ENCODE measurements at regions not wholly inside any gene's neighbourhood (a gene's known extent, or its start where the extent isn't known, plus 50 kb on each side); places are given as distances from the start of the nearest gene placed in this dataset.

- Histone ChIP-seq H3K4me3 (ENCODE audit: insufficient read depth in 1 of 2, low read depth in 1 of 2, low read length in 2 of 2) (no peak overlapping the region), H2BK15ac (ENCODE audit: low read depth, poor library complexity, severe bottlenecking) (no peak overlapping the region), H3K79me1 (replicated peaks; ENCODE audit: low read length, poor library complexity, severe bottlenecking) (no peaks in the 10 kb centered on the region), H3K4me2 (ENCODE audit: low read length, poor library complexity, severe bottlenecking) (no peak overlapping the region), H3K14ac (ENCODE audit: low read length in 2 of 2) (no peak overlapping the region), H3K4me1 (ENCODE audit: control insufficient read depth, insufficient read depth, low read depth, low read length) (no peaks in the 10 kb centered on the region), H3K27ac (ENCODE audit: low read length, poor library complexity, severe bottlenecking) (no peak overlapping the region), H2BK120ac (ENCODE audit: low read depth, low read length) (no peak overlapping the region), H4K8ac (ENCODE audit: low read length) (no peak overlapping the region), H2AFZ (ENCODE audit: low read depth, low read length) (no peak overlapping the region), H2AK5ac (ENCODE audit: low read length, severe bottlenecking) (no peak overlapping the region), H3K36me3 (ENCODE audit: control insufficient read depth in 1 of 2, insufficient read depth in 2 of 2, low read depth in 1 of 2, low read length in 2 of 2) (no peaks in the 10 kb centered on the region), H2BK5ac (ENCODE audit: low read depth, low read length, poor library complexity, severe bottlenecking) (no peak overlapping the region), H3K23ac (ENCODE audit: low read length in 2 of 2) (no peak overlapping the region), H3K4ac (ENCODE audit: low read depth in 1 of 2, low read length in 2 of 2) (no peak overlapping the region), H3K18ac (ENCODE audit: low read depth in 1 of 2, low read length in 2 of 2) (no peak overlapping the region), H3K27me3 (ENCODE audit: control insufficient read depth in 1 of 2, insufficient read depth in 1 of 2, low read length in 2 of 2) (no peaks in the 10 kb centered on the region), H4K91ac (ENCODE audit: low read length) (no peak overlapping the region), H3K9ac (ENCODE audit: low read length) (no peak overlapping the region), H2BK12ac (ENCODE audit: low read length in 2 of 2) (no peak overlapping the region), H3K9me3 (ENCODE audit: control insufficient read depth, low read length) (no peaks in the 10 kb centered on the region)
- no peak for DNase-seq
- 60% methylated on average over 2 of the region's 3 CpGs for WGBS
Observed at GRCh38 chrX:82591421-82591820, 916.7 kb upstream of the POU3F4 start.

- Histone ChIP-seq H2BK12ac (ENCODE audit: low read length in 2 of 2) (no peak overlapping the region), H4K8ac (ENCODE audit: low read length) (no peak overlapping the region), H3K36me3 (ENCODE audit: control insufficient read depth in 1 of 2, insufficient read depth in 2 of 2, low read depth in 1 of 2, low read length in 2 of 2) (no peaks in the 10 kb centered on the region), H3K4me3 (ENCODE audit: insufficient read depth in 1 of 2, low read depth in 1 of 2, low read length in 2 of 2) (no peak overlapping the region), H3K79me1 (replicated peaks; ENCODE audit: low read length, poor library complexity, severe bottlenecking) (no peaks in the 10 kb centered on the region), H3K4me1 (ENCODE audit: control insufficient read depth, insufficient read depth, low read depth, low read length) (no peaks in the 10 kb centered on the region), H3K27ac (ENCODE audit: low read length, poor library complexity, severe bottlenecking) (no peak overlapping the region), H2AFZ (ENCODE audit: low read depth, low read length) (no peak overlapping the region), H3K9ac (ENCODE audit: low read length) (no peak overlapping the region), H3K23ac (ENCODE audit: low read length in 2 of 2) (no peak overlapping the region), H3K18ac (ENCODE audit: low read depth in 1 of 2, low read length in 2 of 2) (no peak overlapping the region), H3K4me2 (ENCODE audit: low read length, poor library complexity, severe bottlenecking) (no peak overlapping the region), H3K9me3 (ENCODE audit: control insufficient read depth, low read length) (no peaks in the 10 kb centered on the region), H2AK5ac (ENCODE audit: low read length, severe bottlenecking) (no peak overlapping the region), H2BK120ac (ENCODE audit: low read depth, low read length) (no peak overlapping the region), H3K4ac (ENCODE audit: low read depth in 1 of 2, low read length in 2 of 2) (no peak overlapping the region), H2BK5ac (ENCODE audit: low read depth, low read length, poor library complexity, severe bottlenecking) (no peak overlapping the region), H2BK15ac (ENCODE audit: low read depth, poor library complexity, severe bottlenecking) (no peak overlapping the region), H3K27me3 (ENCODE audit: control insufficient read depth in 1 of 2, insufficient read depth in 1 of 2, low read length in 2 of 2) (no peaks in the 10 kb centered on the region), H3K14ac (ENCODE audit: low read length in 2 of 2) (no peak overlapping the region), H4K91ac (ENCODE audit: low read length) (no peak overlapping the region)
- DNase-seq = no peak
- WGBS = no CpG with 5 or more reads among the region's 1 CpG
Observed at GRCh38 chrX:82626978-82627377, 881.1 kb upstream of the POU3F4 start.

GRCh38 chrX:82627568-82627967 is 880.5 kb upstream of the POU3F4 start:
- H3K23ac ChIP-seq (ENCODE audit: low read length in 2 of 2) = no peak overlapping the region
- no peaks in the 10 kb centered on the region for H3K9me3 ChIP-seq (ENCODE audit: control insufficient read depth, low read length)
- no peak overlapping the region for H3K4me3 ChIP-seq (ENCODE audit: insufficient read depth in 1 of 2, low read depth in 1 of 2, low read length in 2 of 2)
- no peak overlapping the region for H3K18ac ChIP-seq (ENCODE audit: low read depth in 1 of 2, low read length in 2 of 2)
- H3K27me3 ChIP-seq (ENCODE audit: control insufficient read depth in 1 of 2, insufficient read depth in 1 of 2, low read length in 2 of 2) = no peaks in the 10 kb centered on the region
- no peak overlapping the region for H3K4ac ChIP-seq (ENCODE audit: low read depth in 1 of 2, low read length in 2 of 2)
- H2BK120ac ChIP-seq (ENCODE audit: low read depth, low read length) = no peak overlapping the region
- H2AFZ ChIP-seq (ENCODE audit: low read depth, low read length) = no peak overlapping the region
- WGBS = 53% methylated on average over 3 of the region's 4 CpGs
- no peak overlapping the region for H2AK5ac ChIP-seq (ENCODE audit: low read length, severe bottlenecking)
- no peak overlapping the region for H2BK15ac ChIP-seq (ENCODE audit: low read depth, poor library complexity, severe bottlenecking)
- H3K14ac ChIP-seq (ENCODE audit: low read length in 2 of 2) = no peak overlapping the region
- no peak overlapping the region for H3K9ac ChIP-seq (ENCODE audit: low read length)
- H3K27ac ChIP-seq (ENCODE audit: low read length, poor library complexity, severe bottlenecking) = no peak overlapping the region
- no peak overlapping the region for H3K4me2 ChIP-seq (ENCODE audit: low read length, poor library complexity, severe bottlenecking)
- no peaks in the 10 kb centered on the region for H3K79me1 ChIP-seq (replicated peaks; ENCODE audit: low read length, poor library complexity, severe bottlenecking)
- H4K91ac ChIP-seq (ENCODE audit: low read length) = no peak overlapping the region
- DNase-seq = no peak
- no peak overlapping the region for H2BK12ac ChIP-seq (ENCODE audit: low read length in 2 of 2)
- H2BK5ac ChIP-seq (ENCODE audit: low read depth, low read length, poor library complexity, severe bottlenecking) = no peak overlapping the region
- H3K4me1 ChIP-seq (ENCODE audit: control insufficient read depth, insufficient read depth, low read depth, low read length) = no peaks in the 10 kb centered on the region
- no peaks in the 10 kb centered on the region for H3K36me3 ChIP-seq (ENCODE audit: control insufficient read depth in 1 of 2, insufficient read depth in 2 of 2, low read depth in 1 of 2, low read length in 2 of 2)
- H4K8ac ChIP-seq (ENCODE audit: low read length) = no peak overlapping the region

GRCh38 chrX:82648062-82648461 is 860.0 kb upstream of the POU3F4 start:
- no peak overlapping the region for H2BK5ac ChIP-seq (ENCODE audit: low read depth, low read length, poor library complexity, severe bottlenecking)
- no peak overlapping the region for H4K91ac ChIP-seq (ENCODE audit: low read length)
- no peaks in the 10 kb centered on the region for H3K4me1 ChIP-seq (ENCODE audit: control insufficient read depth, insufficient read depth, low read depth, low read length)
- H3K9me3 ChIP-seq (ENCODE audit: control insufficient read depth, low read length) = peaks cover 15% of the 10 kb centered on the region
- no peak overlapping the region for H3K27ac ChIP-seq (ENCODE audit: low read length, poor library complexity, severe bottlenecking)
- H2AK5ac ChIP-seq (ENCODE audit: low read length, severe bottlenecking) = no peak overlapping the region
- no peak overlapping the region for H3K23ac ChIP-seq (ENCODE audit: low read length in 2 of 2)
- no peak overlapping the region for H2BK12ac ChIP-seq (ENCODE audit: low read length in 2 of 2)
- H3K14ac ChIP-seq (ENCODE audit: low read length in 2 of 2) = no peak overlapping the region
- peak; percentile 1 for DNase-seq
- no peak overlapping the region for H3K18ac ChIP-seq (ENCODE audit: low read depth in 1 of 2, low read length in 2 of 2)
- H3K79me1 ChIP-seq (replicated peaks; ENCODE audit: low read length, poor library complexity, severe bottlenecking) = no peaks in the 10 kb centered on the region
- H4K8ac ChIP-seq (ENCODE audit: low read length) = no peak overlapping the region
- no peak overlapping the region for H3K4me2 ChIP-seq (ENCODE audit: low read length, poor library complexity, severe bottlenecking)
- no peak overlapping the region for H3K9ac ChIP-seq (ENCODE audit: low read length)
- no peak overlapping the region for H2AFZ ChIP-seq (ENCODE audit: low read depth, low read length)
- H2BK120ac ChIP-seq (ENCODE audit: low read depth, low read length) = no peak overlapping the region
- H3K27me3 ChIP-seq (ENCODE audit: control insufficient read depth in 1 of 2, insufficient read depth in 1 of 2, low read length in 2 of 2) = no peaks in the 10 kb centered on the region
- H2BK15ac ChIP-seq (ENCODE audit: low read depth, poor library complexity, severe bottlenecking) = no peak overlapping the region
- H3K36me3 ChIP-seq (ENCODE audit: control insufficient read depth in 1 of 2, insufficient read depth in 2 of 2, low read depth in 1 of 2, low read length in 2 of 2) = no peaks in the 10 kb centered on the region
- H3K4ac ChIP-seq (ENCODE audit: low read depth in 1 of 2, low read length in 2 of 2) = no peak overlapping the region
- H3K4me3 ChIP-seq (ENCODE audit: insufficient read depth in 1 of 2, low read depth in 1 of 2, low read length in 2 of 2) = no peak overlapping the region
- WGBS = no CpG with 5 or more reads among the region's 2 CpGs
